ENCODE measurements at regions not wholly inside any gene's neighbourhood (a gene's known extent, or its start where the extent isn't known, plus 50 kb on each side); places are given as distances from the start of the nearest gene placed in this dataset.

DNA sequence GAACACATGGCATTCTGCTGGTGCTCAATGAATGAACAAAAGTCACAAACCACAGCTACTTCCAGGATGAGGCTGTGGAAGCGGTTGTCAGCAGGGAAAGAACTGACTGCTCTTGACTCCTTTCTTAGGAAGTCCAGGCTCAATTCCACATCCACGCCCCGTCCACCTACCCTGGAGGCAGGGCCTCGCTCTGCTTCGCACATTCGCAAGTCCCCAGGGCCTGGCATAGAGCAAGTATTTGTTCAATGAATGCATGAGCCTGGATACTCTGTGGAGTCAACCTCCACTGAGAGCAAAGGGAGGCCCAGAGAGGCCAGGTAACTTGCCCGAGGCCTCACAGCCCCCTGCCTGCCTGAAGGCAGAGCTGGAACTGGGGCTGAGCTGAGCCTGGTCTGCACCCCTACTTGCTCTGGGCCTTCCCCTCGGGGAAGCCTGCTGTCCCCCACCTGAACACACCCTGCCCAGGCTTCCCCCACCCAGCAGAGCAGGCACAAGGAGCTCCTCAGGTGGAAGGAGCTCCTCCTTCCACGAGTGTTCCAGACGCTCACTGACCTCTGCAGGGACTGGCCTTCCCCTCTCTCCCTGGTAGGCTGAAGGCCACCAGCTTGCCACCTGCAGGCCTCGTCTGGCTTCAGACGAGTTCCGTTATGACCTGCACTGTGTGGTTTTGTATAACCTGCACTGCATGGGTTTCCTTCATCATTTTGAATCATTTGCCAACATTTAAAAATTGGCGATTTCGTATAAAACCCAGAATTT is 119.3 kb upstream of the PTPN1 start:
- TF ChIP-seq POLR2A (IDR thresholded peaks at IDR 0.05) = no peak
- TF ChIP-seq, protein P1, sequence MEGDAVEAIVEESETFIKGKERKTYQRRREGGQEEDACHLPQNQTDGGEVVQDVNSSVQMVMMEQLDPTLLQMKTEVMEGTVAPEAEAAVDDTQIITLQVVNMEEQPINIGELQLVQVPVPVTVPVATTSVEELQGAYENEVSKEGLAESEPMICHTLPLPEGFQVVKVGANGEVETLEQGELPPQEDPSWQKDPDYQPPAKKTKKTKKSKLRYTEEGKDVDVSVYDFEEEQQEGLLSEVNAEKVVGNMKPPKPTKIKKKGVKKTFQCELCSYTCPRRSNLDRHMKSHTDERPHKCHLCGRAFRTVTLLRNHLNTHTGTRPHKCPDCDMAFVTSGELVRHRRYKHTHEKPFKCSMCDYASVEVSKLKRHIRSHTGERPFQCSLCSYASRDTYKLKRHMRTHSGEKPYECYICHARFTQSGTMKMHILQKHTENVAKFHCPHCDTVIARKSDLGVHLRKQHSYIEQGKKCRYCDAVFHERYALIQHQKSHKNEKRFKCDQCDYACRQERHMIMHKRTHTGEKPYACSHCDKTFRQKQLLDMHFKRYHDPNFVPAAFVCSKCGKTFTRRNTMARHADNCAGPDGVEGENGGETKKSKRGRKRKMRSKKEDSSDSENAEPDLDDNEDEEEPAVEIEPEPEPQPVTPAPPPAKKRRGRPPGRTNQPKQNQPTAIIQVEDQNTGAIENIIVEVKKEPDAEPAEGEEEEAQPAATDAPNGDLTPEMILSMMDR (IDR thresholded peaks at IDR 0.05) = no peak
